OCI-LY1 (cell line): ENCODE measurements at regions not wholly inside any gene's neighbourhood (a gene's known extent, or its start where the extent isn't known, plus 50 kb on each side); places are given as distances from the start of the nearest gene placed in this dataset.

ENCODE experiments used
- H2AFZ ChIP-seq: fragments of 200-600 bp; sonication (generic), shearing (Covaris generic); 2 replicates; pipeline ENCODE4 v1.6.0; 2014; ENCODE audit warnings: antibody characterized with exemption, mild to moderate bottlenecking, low read length
- H3F3A ChIP-seq: fragments of 200-600 bp; sonication (generic), shearing (Covaris generic); 2 replicates; pipeline ENCODE4 v1.6.0; 2014; ENCODE audit warnings: mild to moderate bottlenecking, antibody characterized with exemption, low read length, moderate library complexity; ENCODE audit not compliant: insufficient read depth
- H3K27ac ChIP-seq: fragments of 200-600 bp; sonication (generic); 2 replicates; pipeline ENCODE4 v1.5.1; 2014; ENCODE audit warnings: low read length, mixed run types, mild to moderate bottlenecking, low read depth; ENCODE audit not compliant: poor library complexity, severe bottlenecking
- H3K27me3 ChIP-seq: fragments of 200-600 bp; sonication (generic); 2 replicates; pipeline ENCODE4 v1.6.0; 2014; ENCODE audit warnings: antibody characterized with exemption, mild to moderate bottlenecking, low read length, moderate library complexity; ENCODE audit not compliant: insufficient read depth
- H3K36me3 ChIP-seq: fragments of 200-600 bp; sonication (generic); 2 replicates; pipeline ENCODE4 v1.6.1; 2014; ENCODE audit warnings: mild to moderate bottlenecking, antibody characterized with exemption, low read length, moderate library complexity, mixed read lengths; ENCODE audit not compliant: insufficient read depth
- H3K4me1 ChIP-seq: fragments of 200-600 bp; sonication (generic); 2 replicates; pipeline ENCODE4 v1.5.1; 2014; ENCODE audit warnings: mild to moderate bottlenecking, low read length, moderate library complexity; ENCODE audit not compliant: insufficient read depth, severe bottlenecking
- H3K4me2 ChIP-seq: fragments of 200-600 bp; sonication (generic), shearing (Covaris generic); 2 replicates; pipeline ENCODE4 v1.6.1; 2014; ENCODE audit warnings: low read length
- H3K4me3 ChIP-seq: fragments of 200-600 bp; sonication (generic); 2 replicates; pipeline ENCODE4 v1.5.1; 2014; ENCODE audit warnings: low read length, low read depth, mild to moderate bottlenecking, mixed read lengths; ENCODE audit not compliant: poor library complexity, severe bottlenecking
- H3K79me2 ChIP-seq: fragments of 200-600 bp; shearing (Covaris generic); 2 replicates; pipeline ENCODE4 v1.6.1; 2016; ENCODE audit warnings: mixed run types, low read length, mixed read lengths; ENCODE audit not compliant: insufficient read depth
- H3K9ac ChIP-seq: fragments of 200-600 bp; sonication (generic), shearing (Covaris generic); 2 replicates; pipeline ENCODE4 v1.6.1; 2014; ENCODE audit warnings: mild to moderate bottlenecking, low read length, mixed read lengths
- H3K9me2 ChIP-seq: fragments of 200-600 bp; sonication (generic), shearing (Covaris generic); 2 replicates; pipeline ENCODE4 v1.6.1; 2014; ENCODE audit warnings: low read depth, mild to moderate bottlenecking, low read length, mixed read lengths
- H3K9me3 ChIP-seq: fragments of 200-600 bp; shearing (Covaris generic); 2 replicates; pipeline ENCODE4 v1.6.1; 2014; ENCODE audit warnings: low read length, mixed read lengths
- H4K20me1 ChIP-seq: fragments of 200-600 bp; sonication (generic), shearing (Covaris generic); 2 replicates; pipeline ENCODE4 v1.6.0; 2016; ENCODE audit warnings: mild to moderate bottlenecking, low read length; ENCODE audit not compliant: insufficient read depth
- CTCF ChIP-seq: fragments of 200-600 bp; sonication (generic), shearing (Covaris generic); IDR thresholded peaks from 2 replicates; pipeline ENCODE4 v1.5.1; 2017; ENCODE audit warnings: mild to moderate bottlenecking, antibody characterized with exemption, low read length, moderate library complexity, mixed read lengths
- EZH2 ChIP-seq: fragments of 200-600 bp; sonication (generic), shearing (Covaris generic); IDR thresholded peaks from 2 replicates; pipeline ENCODE4 v1.8.0; 2017; ENCODE audit warnings: borderline replicate concordance, mixed run types, mild to moderate bottlenecking, antibody characterized with exemption, low read length, moderate library complexity, mixed read lengths

GRCh38 chr4:28636971-28637370 is 1776.3 kb downstream of the STIM2 start:
- H3K27me3 ChIP-seq, result no peaks in the 10 kb centered on the region
- no peaks in the 10 kb centered on the region for H3K9me2 ChIP-seq
- TF ChIP-seq EZH2 (no peak), CTCF (no peak)
- H3F3A ChIP-seq, result no peaks in the 10 kb centered on the region
- H3K4me2 ChIP-seq, result no peak overlapping the region
- no peaks in the 10 kb centered on the region for H4K20me1 ChIP-seq
- H3K9me3 ChIP-seq, result no peaks in the 10 kb centered on the region
- H3K4me3 ChIP-seq, result no peak overlapping the region
- no peak overlapping the region for H3K9ac ChIP-seq
- no peaks in the 10 kb centered on the region for H3K4me1 ChIP-seq
- no peak overlapping the region for H3K27ac ChIP-seq
- no peaks in the 10 kb centered on the region for H3K36me3 ChIP-seq
- H2AFZ ChIP-seq, result no peak overlapping the region
- H3K79me2 ChIP-seq, result no peaks in the 10 kb centered on the region

- Histone ChIP-seq H3K9ac (no peak overlapping the region), H3K79me2 (no peaks in the 10 kb centered on the region), H3K4me2 (no peak overlapping the region), H2AFZ (no peak overlapping the region), H3K36me3 (no peaks in the 10 kb centered on the region), H3K9me2 (no peaks in the 10 kb centered on the region), H3K27me3 (no peaks in the 10 kb centered on the region), H3F3A (no peaks in the 10 kb centered on the region), H3K4me3 (no peak overlapping the region), H3K9me3 (no peaks in the 10 kb centered on the region), H3K27ac (no peak overlapping the region), H4K20me1 (no peaks in the 10 kb centered on the region), H3K4me1 (no peaks in the 10 kb centered on the region)
- TF ChIP-seq CTCF (no peak), EZH2 (no peak)
Measured at GRCh38 chr4:28639747-28640146, 1779.1 kb downstream of the STIM2 start.

GRCh38 chr4:28654618-28655017 is 1794.0 kb downstream of the STIM2 start:
- no peaks in the 10 kb centered on the region for H4K20me1 ChIP-seq
- no peaks in the 10 kb centered on the region for H3K9me2 ChIP-seq
- TF ChIP-seq CTCF (no peak), EZH2 (no peak)
- H3K79me2 ChIP-seq, result no peaks in the 10 kb centered on the region
- H3K4me1 ChIP-seq, result no peaks in the 10 kb centered on the region
- no peak overlapping the region for H3K4me2 ChIP-seq
- no peaks in the 10 kb centered on the region for H3K27me3 ChIP-seq
- no peak overlapping the region for H3K27ac ChIP-seq
- no peak overlapping the region for H3K9ac ChIP-seq
- H2AFZ ChIP-seq, result no peak overlapping the region
- no peaks in the 10 kb centered on the region for H3K9me3 ChIP-seq
- H3F3A ChIP-seq, result no peaks in the 10 kb centered on the region
- H3K36me3 ChIP-seq, result no peaks in the 10 kb centered on the region
- H3K4me3 ChIP-seq, result no peak overlapping the region
